ENCODE measurements at regions not wholly inside any gene's neighbourhood (a gene's known extent, or its start where the extent isn't known, plus 50 kb on each side); places are given as distances from the start of the nearest gene placed in this dataset.

- DNase-seq, result no peak
- Mint-ChIP-seq H3K27ac (no peak overlapping the region), H3K4me3 (no peak overlapping the region), H3K4me1 (no peaks in the 10 kb centered on the region), H3K36me3 (ENCODE audit: low read depth) (no peaks in the 10 kb centered on the region), H3K9me3 (no peaks in the 10 kb centered on the region), H3K27me3 (peaks cover 8% of the 10 kb centered on the region)
- ATAC-seq, result no peak
These were observed 97.4 kb upstream of the PSMD7 start for GRCh38 chr16:74199066-74199841.

GRCh38 chr16:74192281-74192797 is 104.3 kb upstream of the PSMD7 start:
- no peaks in the 10 kb centered on the region for H3K36me3 Mint-ChIP-seq (ENCODE audit: low read depth)
- no peak for DNase-seq
- H3K4me3 Mint-ChIP-seq, result no peak overlapping the region
- H3K9me3 Mint-ChIP-seq, result no peaks in the 10 kb centered on the region
- peaks cover 12% of the 10 kb centered on the region for H3K27me3 Mint-ChIP-seq
- ATAC-seq, result no peak
- no peaks in the 10 kb centered on the region for H3K4me1 Mint-ChIP-seq
- no peak overlapping the region for H3K27ac Mint-ChIP-seq

GRCh38 chr16:74190292-74190691 is 106.3 kb upstream of the PSMD7 start:
- no peak for ATAC-seq
- Mint-ChIP-seq H3K4me1 (no peaks in the 10 kb centered on the region), H3K36me3 (ENCODE audit: low read depth) (no peaks in the 10 kb centered on the region), H3K27ac (no peak overlapping the region), H3K9me3 (peaks cover 4% of the 10 kb centered on the region), H3K27me3 (peaks cover 10% of the 10 kb centered on the region), H3K4me3 (no peak overlapping the region)
- no peak for DNase-seq

- Mint-ChIP-seq H3K36me3 (ENCODE audit: low read depth) (no peaks in the 10 kb centered on the region), H3K4me3 (no peak overlapping the region), H3K9me3 (peaks cover 4% of the 10 kb centered on the region), H3K27ac (no peak overlapping the region), H3K4me1 (no peaks in the 10 kb centered on the region), H3K27me3 (peaks cover 7% of the 10 kb centered on the region)
- ATAC-seq (no peak), DNase-seq (no peak)
These were observed 107.8 kb upstream of the PSMD7 start for GRCh38 chr16:74188856-74189255.

GRCh38 chr16:74186561-74186971 is 110.0 kb upstream of the PSMD7 start:
- no peak overlapping the region for H3K4me3 Mint-ChIP-seq
- peaks cover 7% of the 10 kb centered on the region for H3K27me3 Mint-ChIP-seq
- no peak overlapping the region for H3K27ac Mint-ChIP-seq
- DNase-seq (no peak), ATAC-seq (no peak)
- H3K36me3 Mint-ChIP-seq (ENCODE audit: low read depth), result no peaks in the 10 kb centered on the region
- no peaks in the 10 kb centered on the region for H3K4me1 Mint-ChIP-seq
- H3K9me3 Mint-ChIP-seq, result peaks cover 9% of the 10 kb centered on the region

GRCh38 chr16:74184839-74185238 is 111.8 kb upstream of the PSMD7 start:
- H3K27ac Mint-ChIP-seq, result no peak overlapping the region
- H3K4me1 Mint-ChIP-seq, result no peaks in the 10 kb centered on the region
- peaks cover 7% of the 10 kb centered on the region for H3K27me3 Mint-ChIP-seq
- DNase-seq (no peak), ATAC-seq (no peak)
- H3K4me3 Mint-ChIP-seq, result no peak overlapping the region
- no peaks in the 10 kb centered on the region for H3K36me3 Mint-ChIP-seq (ENCODE audit: low read depth)
- peaks cover 18% of the 10 kb centered on the region for H3K9me3 Mint-ChIP-seq

GRCh38 chr16:74183601-74184360 is 112.8 kb upstream of the PSMD7 start:
- Mint-ChIP-seq H3K36me3 (ENCODE audit: low read depth) (no peaks in the 10 kb centered on the region), H3K27me3 (peaks cover 5% of the 10 kb centered on the region), H3K4me1 (no peaks in the 10 kb centered on the region), H3K4me3 (no peak overlapping the region), H3K27ac (no peak overlapping the region), H3K9me3 (peaks cover 18% of the 10 kb centered on the region)
- ATAC-seq (no peak), DNase-seq (no peak)

GRCh38 chr16:74169687-74170376 is 126.8 kb upstream of the PSMD7 start:
- Mint-ChIP-seq H3K27me3 (peaks cover 2% of the 10 kb centered on the region), H3K9me3 (no peaks in the 10 kb centered on the region), H3K36me3 (ENCODE audit: low read depth) (no peaks in the 10 kb centered on the region), H3K4me1 (no peaks in the 10 kb centered on the region), H3K4me3 (no peak overlapping the region), H3K27ac (no peak overlapping the region)
- DNase-seq (no peak), ATAC-seq (no peak)

GRCh38 chr16:74169066-74169465 is 127.5 kb upstream of the PSMD7 start:
- no peaks in the 10 kb centered on the region for H3K36me3 Mint-ChIP-seq (ENCODE audit: low read depth)
- no peaks in the 10 kb centered on the region for H3K9me3 Mint-ChIP-seq
- no peaks in the 10 kb centered on the region for H3K4me1 Mint-ChIP-seq
- H3K27me3 Mint-ChIP-seq, result peaks cover 2% of the 10 kb centered on the region
- H3K27ac Mint-ChIP-seq, result no peak overlapping the region
- H3K4me3 Mint-ChIP-seq, result no peak overlapping the region
- DNase-seq, result no peak
- ATAC-seq, result no peak

GRCh38 chr16:74168445-74168844 is 128.2 kb upstream of the PSMD7 start:
- Mint-ChIP-seq H3K4me3 (no peak overlapping the region), H3K36me3 (ENCODE audit: low read depth) (no peaks in the 10 kb centered on the region), H3K27ac (no peak overlapping the region), H3K9me3 (no peaks in the 10 kb centered on the region), H3K27me3 (peaks cover 2% of the 10 kb centered on the region), H3K4me1 (no peaks in the 10 kb centered on the region)
- ATAC-seq, result no peak
- no peak for DNase-seq

GRCh38 chr16:74166456-74166855 is 130.2 kb upstream of the PSMD7 start:
- no peak for DNase-seq
- no peaks in the 10 kb centered on the region for H3K36me3 Mint-ChIP-seq (ENCODE audit: low read depth)
- no peak overlapping the region for H3K4me3 Mint-ChIP-seq
- no peak overlapping the region for H3K27ac Mint-ChIP-seq
- no peak for ATAC-seq
- peaks cover 2% of the 10 kb centered on the region for H3K27me3 Mint-ChIP-seq
- H3K4me1 Mint-ChIP-seq, result no peaks in the 10 kb centered on the region
- H3K9me3 Mint-ChIP-seq, result peaks cover 4% of the 10 kb centered on the region

GRCh38 chr16:74165566-74166080 is 131.0 kb upstream of the PSMD7 start:
- Mint-ChIP-seq H3K36me3 (ENCODE audit: low read depth) (no peaks in the 10 kb centered on the region), H3K27me3 (peaks cover 2% of the 10 kb centered on the region), H3K4me3 (no peak overlapping the region), H3K9me3 (peaks cover 9% of the 10 kb centered on the region), H3K27ac (no peak overlapping the region), H3K4me1 (no peaks in the 10 kb centered on the region)
- DNase-seq, result no peak
- no peak for ATAC-seq

GRCh38 chr16:74160759-74161158 is 135.9 kb upstream of the PSMD7 start:
- no peak for ATAC-seq
- Mint-ChIP-seq H3K4me1 (no peaks in the 10 kb centered on the region), H3K4me3 (no peak overlapping the region), H3K27ac (no peak overlapping the region), H3K27me3 (peaks cover 1% of the 10 kb centered on the region), H3K9me3 (peaks cover 12% of the 10 kb centered on the region), H3K36me3 (ENCODE audit: low read depth) (no peaks in the 10 kb centered on the region)
- no peak for DNase-seq

GRCh38 chr16:74153773-74154172 is 142.8 kb upstream of the PSMD7 start:
- Mint-ChIP-seq H3K36me3 (ENCODE audit: low read depth) (no peaks in the 10 kb centered on the region), H3K4me1 (no peaks in the 10 kb centered on the region), H3K4me3 (no peak overlapping the region), H3K9me3 (peaks cover 7% of the 10 kb centered on the region), H3K27ac (no peak overlapping the region), H3K27me3 (peaks cover 16% of the 10 kb centered on the region)
- ATAC-seq (no peak), DNase-seq (no peak)
